NCI-H345 treated with DMSO at 0.1 percent for 48 hours (cell line): ENCODE measurements at regions not wholly inside any gene's neighbourhood (a gene's known extent, or its start where the extent isn't known, plus 50 kb on each side); places are given as distances from the start of the nearest gene placed in this dataset.

Source experiments
- DNase-seq: peaks from one replicate; lab custom pipeline; 2025; ENCODE audit not compliant: unreplicated experiment; lab: John Stamatoyannopoulos, UW

DNA sequence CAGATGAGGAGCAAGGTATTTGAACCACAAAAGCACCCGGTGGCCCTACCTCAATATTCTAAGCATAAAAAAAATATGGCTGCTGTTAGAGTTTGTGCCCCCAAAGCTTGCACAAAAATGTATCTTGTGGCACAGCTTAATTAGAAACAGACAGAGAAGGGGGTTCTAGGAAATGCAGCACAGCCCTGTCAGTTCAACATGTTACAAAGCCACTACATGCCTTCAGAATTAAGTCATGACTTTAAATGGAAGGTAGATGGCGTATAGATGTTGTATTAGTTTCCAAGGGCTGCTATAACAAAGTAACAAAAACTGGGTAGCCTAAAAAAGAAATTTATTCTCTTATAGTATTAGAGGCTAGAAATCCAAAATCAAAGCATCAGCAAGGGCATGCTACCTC, 703.8 kb downstream of the DIAPH3 start:
- DNase-seq: no peak

DNA sequence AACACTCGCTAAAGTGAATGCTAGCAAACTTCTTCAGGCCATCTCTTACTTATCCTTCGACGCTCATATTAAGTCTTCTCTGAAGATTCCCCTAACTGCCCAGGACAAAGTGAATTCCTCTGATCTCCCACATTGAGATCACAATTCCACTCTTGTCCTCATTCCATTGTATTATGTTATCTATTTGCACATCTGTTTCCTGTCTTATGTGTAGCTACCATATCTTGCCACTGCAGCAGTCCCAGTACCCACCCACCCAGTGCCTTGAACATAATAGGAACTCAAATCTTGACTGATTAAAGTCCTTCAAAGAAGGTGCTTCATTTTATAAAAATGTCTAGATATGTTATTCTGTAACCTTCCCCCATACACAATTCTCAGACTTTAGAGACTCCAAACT, 702.3 kb downstream of the DIAPH3 start:
- no peak for DNase-seq

DNA sequence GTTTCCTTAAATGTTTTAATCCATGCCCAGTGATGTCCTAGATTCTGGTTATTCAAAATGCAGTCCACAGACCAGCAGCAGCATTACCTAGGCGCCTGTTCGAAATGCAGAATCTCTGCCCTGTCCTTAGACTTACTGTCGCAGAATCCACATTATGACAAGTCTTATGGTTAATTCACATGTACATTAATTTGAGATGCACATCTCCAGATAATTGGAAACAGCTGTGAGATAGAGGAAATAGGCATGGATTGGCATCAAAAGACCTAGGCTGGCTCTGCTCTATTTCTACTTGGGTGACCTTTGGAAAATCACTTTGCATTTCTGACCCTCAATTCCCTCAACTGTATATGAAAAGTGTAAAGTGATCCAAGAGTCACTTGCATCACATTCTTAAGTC, 700.7 kb downstream of the DIAPH3 start:
- no peak for DNase-seq

DNA sequence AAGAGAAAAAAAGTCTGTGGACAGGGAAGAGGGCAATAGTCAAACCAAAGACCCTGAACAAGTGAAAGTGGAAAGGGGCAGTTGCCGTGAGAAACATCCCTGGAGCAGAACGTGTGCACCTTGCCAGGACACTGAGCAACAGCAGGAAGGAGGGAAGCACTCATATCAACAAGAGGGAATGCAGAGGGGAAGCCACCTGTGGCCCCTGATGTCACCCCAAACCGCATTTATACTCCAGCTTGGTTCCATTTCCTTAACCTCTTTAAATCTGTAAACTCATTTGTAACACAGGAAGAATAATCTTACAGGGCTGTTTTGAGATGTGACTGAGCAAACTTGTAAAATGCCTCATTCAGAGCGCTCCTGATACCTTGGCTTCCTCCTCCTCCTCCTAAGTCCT, 698.8 kb downstream of the DIAPH3 start:
- no peak for DNase-seq

DNA sequence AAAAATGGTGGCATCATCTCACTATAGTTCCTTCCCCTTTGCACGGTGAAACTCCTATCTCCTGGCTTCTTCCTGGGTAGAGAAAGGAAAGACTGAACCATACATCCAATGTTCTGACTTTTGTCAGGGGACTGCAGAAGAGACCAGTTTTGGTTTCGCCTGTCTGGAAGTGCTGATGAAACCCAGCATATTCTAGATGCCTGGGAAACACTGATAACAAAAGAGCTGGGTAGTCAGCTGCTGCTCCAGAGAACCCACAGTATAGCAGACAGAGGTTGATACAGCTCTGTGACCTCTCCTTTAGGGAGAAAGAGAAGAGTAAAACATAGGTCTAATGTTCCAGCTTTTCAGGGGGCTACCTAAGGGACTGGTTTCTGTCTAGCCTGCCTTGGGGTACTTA, 695.3 kb downstream of the DIAPH3 start:
- no peak for DNase-seq

GRCh38 chr13:59471106-59471505, 692.6 kb downstream of the DIAPH3 start:
- no peak for DNase-seq

DNA sequence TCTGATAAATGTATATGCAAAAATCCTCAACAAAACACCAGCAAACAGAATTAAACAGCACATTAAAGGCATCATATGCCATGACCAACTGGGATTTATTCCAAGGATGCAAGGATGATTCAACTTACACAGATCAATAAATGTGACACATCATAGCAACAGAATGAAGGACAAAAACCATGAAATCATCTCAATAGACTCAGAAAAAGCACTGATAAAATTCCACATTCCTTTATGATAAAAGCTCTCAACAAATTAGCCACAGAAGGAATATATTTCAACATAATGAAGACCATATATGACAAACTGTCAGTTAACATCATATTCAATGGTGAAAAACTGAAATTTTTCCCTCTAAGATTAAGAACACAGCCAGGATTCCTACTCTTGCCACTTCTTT, 691.6 kb downstream of the DIAPH3 start:
- no peak for DNase-seq

- DNase-seq: no peak
Observed at GRCh38 chr13:59474696-59475095, 689.0 kb downstream of the DIAPH3 start.

DNA sequence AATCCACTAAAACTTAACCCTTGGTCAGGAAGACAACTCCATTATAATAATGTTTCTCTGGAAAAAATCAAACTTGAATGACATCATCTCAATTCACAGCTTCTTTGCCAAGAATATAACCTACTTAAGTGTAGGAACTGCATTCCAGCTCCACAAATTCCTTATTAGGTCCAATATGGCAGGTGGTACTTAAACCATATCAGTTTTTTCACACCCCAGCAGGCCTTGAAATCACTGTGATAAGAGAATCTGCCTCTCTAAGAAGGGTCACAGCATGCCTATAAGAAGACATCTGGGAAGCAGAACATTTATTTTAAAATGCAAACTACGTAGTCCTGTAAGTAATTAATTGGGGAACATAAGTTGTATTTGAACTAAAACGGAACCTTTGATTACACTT, 687.8 kb downstream of the DIAPH3 start:
- DNase-seq: no peak

DNA sequence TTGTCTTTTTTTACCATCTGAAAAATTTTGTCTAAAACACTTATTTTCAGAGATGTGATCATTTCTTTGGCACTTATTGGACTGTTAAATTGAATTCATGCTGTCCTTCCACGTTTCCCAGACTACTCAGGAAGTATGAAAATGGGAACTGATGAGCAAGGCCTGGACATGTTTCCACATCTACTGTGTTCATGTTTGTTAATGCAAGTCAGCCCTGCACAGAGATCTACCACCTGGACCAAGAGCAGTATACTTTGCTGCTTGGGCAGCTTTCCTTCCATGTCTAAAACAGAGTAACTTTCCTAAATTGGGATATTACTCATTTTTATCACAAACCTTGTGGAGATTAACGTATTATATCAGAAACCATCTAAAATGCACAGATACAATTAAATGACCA, 687.4 kb downstream of the DIAPH3 start:
- no peak for DNase-seq

GRCh38 chr13:59477011-59477410, 686.7 kb downstream of the DIAPH3 start:
- DNase-seq: no peak

DNA sequence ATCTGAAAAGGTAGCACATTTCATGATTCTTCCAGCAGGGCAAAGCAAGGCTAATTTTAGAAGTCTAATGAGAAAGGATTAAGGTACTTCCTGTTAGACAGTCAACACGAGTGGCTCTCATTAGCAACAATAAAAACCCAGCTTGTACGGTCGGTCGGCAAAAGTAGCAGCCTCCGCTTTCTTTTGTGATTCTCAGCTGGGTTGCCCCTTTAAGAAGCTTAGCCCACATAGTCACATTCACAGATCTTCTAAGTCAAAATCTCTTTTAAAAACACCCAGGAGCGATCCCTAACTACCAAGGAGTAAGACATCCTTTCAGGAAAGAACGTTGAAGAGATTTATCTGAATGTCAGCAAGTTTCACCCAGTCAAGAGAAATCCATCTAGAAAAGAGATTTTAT, 684.8 kb downstream of the DIAPH3 start:
- no peak for DNase-seq

DNA sequence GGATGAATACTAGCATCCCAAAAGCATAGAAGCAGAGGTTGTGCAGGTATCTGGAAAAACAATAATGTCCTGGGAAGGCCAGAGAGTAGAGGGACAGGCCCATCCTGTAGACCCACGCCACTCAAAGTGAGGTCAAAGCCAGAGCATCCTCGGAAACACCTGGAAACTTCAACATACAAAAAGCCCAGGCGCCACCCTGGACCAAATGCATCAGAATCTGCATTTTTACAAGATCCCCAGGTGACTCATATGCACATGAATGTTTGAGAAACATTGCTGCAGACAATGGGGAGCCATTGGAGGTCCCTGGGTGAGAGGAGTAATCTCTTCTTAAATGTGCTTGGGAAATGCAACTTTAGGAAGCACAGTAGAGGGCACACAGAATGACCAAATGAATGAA, 684.1 kb downstream of the DIAPH3 start:
- DNase-seq: no peak

DNA sequence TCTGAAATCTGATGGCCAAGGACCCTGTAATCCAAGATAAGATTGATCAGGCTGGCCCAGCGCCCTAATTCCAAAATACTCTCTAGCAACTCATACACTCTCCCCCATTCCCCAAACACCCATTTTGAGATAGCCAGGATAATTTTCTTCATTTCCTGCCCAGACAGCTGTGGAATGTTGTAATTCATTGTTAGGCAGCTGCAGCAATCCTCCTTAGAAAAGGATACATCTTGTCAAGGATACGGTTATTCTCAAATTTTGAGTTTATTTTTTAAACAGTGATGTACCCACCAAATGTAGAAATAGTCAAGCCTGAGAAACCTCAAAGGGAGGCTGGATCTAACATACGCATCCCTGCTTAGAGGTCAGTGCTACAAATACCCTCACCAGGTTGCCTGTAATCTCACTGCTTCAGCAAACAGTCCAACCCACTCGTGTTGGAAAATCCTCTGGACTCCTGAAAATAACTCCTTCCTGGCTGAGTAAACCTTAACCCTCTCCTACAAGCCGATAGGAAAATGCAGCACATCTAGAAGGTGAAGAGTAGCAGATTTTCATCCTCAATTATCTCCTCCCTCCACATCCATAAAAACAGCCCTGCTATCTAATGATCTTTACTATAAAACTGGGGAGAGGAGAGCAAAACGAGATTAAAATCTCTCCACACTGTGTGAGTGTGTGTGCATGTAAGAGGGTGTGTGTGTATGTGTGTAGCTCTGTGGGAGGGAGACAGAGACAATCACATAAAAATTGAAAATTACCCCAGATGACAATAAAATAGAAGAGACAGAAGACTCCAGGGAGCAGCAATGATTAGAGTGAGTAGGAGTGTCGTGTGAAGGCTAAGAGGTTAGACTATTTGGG, 683.1 kb downstream of the DIAPH3 start:
- DNase-seq: no peak

GRCh38 chr13:59483501-59484145, 680.1 kb downstream of the DIAPH3 start:
- DNase-seq: no peak

DNA sequence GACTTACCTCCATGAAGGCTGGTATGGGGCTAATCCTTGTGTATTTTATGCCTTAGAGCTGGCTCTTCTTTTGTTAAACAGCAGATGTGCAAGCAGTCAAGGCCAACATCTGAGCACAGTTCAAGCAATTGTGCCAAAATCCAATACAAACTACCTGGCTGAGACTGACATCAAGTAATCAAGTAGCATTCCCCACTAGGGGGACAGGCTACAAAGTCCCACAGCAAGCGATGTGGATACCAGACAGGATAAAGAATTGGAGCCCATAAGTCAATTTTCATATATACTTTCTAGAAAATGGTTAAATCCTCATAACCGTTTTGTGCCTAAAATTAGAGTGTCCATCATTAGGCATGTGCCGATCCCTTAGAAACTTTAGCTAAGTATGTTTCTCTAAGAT, 675.8 kb downstream of the DIAPH3 start:
- DNase-seq: no peak

GRCh38 chr13:59488436-59488835, 675.3 kb downstream of the DIAPH3 start:
- no peak for DNase-seq

- DNase-seq: no peak
Observed at GRCh38 chr13:59490651-59491050, 673.1 kb downstream of the DIAPH3 start.

DNA sequence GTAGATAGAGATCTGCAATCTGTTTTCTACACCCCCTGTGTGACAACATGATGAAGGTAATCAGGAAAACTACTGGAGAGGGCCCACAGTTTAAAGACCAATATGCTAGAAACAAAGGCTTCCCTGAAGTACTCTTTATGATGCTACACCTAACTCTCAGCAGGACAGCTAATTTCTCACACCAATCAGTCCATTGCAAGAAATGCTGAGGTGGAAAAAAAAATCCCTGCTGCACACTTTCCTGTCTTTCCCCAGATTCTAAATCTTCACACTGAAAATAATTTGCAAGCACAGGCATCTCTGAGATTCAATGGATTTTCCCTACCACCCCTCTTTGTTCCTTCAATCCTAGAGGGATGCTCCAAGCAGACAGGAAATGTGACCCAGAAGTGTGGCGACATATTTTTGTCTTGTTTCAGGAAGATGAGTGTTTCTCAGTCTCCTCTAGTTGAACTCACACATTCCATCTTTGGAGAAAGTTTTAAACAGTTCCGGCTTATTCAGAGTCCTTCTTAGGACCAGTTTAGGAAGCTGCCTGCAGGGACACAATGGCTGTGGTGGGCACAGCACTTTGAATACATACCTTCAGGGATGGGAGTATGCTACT, 671.6 kb downstream of the DIAPH3 start:
- no peak for DNase-seq

DNA sequence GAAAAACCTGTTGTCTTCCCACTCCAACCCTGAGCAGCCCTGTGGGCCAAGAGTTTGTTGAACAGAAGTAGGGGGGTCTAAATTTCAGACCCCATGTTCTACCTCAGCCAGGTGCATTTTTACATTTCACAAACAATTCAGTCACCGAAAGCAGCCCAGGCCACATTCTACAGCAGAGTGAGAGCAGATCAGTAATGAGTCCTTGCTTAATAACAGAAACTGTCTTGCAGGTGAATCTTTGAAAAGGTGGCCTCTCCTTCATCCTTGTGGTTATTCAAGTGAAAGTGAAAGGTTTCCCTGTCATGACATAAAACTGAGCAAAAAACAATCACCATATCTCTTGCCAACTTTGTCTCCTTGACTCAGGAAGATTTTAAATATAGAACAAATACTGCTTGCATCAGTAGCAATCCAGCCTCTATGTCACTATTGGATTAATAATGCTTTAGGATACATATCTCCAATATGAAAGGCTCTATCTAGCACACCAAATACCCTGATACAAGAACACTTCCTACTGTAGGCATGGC, 670.2 kb downstream of the DIAPH3 start:
- no peak for DNase-seq

- no peak for DNase-seq
Observed at GRCh38 chr13:59494151-59494550, 669.6 kb downstream of the DIAPH3 start.

DNA sequence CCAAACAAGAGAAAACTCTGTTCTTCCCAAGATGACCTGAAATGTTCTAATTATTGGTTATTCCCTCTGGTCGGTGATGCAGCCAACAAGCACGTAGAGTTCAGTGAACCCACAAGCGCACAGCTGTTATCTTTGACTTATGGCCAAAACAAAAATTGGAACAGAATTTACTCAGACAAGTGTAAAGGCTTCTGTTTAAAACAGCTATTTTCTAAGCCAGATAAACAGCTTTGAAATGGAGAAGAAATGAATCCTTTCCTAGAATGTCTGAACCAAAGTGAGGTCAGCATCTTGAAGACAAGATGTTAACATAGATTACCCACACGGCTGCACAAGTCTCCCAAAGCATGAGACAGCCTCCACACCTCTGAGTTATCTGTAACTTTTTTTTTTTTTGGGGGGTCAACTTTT, 669.2 kb downstream of the DIAPH3 start:
- no peak for DNase-seq
